HG03457 (cell line): ENCODE measurements at regions not wholly inside any gene's neighbourhood (a gene's known extent, or its start where the extent isn't known, plus 50 kb on each side); places are given as distances from the start of the nearest gene placed in this dataset.

Source experiments
- ATAC-seq: cut with Tn5 transposase; IDR thresholded peaks from one replicate; pipeline ENCODE4 v1.9.1; 2021; ENCODE audit warnings: moderate number of reproducible peaks; ENCODE audit not compliant: unreplicated experiment

DNA sequence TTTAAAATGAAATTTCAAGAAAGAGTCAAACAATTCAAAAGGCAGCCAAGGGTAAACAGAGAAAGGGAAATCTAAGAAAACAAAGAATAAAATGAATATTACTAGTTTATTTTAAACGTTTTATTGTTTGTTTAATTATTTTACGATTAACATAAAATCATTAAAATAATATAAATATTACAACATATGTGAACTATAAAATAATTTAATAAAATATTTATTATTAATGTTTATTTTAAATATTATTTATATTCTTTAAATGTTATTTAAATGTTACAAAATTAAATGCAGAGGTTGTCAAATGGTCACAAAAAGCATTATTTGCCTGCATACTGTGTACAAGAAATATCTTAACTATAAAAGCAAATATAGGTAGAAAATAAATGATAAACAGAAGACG, 786.7 kb upstream of the GHITM start:
- no peak for ATAC-seq

DNA sequence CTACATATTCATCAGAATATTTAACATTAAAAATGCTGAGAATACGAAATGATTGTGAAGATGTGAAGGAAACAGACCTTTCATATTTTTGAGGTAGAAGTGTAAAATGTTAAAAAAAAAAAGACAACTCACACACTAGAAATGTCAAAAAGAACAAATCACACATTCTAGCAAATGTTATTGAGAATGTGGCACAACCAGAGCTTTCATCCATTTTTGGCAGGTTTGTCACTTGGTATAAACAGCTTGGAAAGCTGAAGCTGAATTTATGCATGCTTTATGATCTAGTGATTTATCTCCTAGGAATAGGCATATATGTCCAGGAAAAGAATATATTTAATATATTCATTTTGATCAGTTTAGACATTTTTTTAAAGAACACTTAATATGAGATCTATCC, 784.9 kb upstream of the GHITM start:
- ATAC-seq = no peak

DNA sequence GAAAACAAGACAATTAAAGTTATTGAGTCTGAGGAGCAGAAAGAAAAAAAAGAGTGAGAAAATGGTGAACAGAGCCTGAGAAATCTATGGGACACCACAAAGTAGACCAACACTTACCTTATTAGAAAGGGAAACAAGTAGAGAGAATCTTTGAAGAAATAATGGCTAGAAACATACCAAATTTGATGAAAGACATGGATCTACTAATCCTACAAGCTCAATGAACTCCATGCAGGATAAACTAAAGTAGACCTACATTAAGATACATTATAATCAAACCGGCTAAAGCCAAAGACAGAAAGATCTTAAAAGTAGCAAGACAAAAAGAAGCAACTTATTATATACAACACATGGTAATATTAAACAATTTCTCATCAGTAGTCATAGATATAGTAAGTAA, 782.3 kb upstream of the GHITM start:
- no peak for ATAC-seq

DNA sequence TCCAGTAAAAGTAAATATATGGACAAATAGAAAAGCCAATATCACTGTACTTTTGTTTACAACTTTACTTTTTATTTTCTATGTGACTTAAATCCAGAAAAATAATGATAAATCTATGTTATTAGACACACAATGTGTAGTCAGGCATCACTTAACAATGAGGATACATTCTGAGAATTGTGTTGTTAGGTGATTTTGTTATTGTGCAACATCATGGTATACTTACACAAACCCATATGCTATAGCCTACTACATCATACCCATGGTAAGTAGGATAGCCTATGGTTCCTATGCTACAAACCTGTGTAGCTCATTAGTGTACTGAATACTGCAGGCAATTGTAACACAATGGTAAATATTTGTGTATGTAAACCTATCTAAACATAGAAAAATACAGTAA, 781.7 kb upstream of the GHITM start:
- no peak for ATAC-seq

DNA sequence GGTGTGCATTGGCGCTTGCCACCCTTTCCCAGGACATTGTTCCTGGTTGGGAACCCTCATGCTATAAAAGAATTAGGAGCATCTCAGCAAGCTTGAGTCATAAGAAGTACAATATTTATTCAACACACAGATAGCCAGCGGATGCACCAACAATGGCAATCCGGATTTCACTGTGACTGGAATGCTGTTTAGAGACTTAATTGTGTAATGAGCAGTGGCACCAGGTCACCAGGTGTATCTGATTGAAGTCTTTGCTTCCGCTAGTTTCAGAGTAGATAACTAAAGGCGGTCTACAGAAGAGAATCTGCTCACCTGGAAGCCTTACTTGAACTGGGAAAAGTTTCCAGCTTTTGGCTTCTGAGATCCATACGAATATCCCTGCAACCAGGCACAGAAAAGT, 772.3 kb upstream of the GHITM start:
- no peak for ATAC-seq

DNA sequence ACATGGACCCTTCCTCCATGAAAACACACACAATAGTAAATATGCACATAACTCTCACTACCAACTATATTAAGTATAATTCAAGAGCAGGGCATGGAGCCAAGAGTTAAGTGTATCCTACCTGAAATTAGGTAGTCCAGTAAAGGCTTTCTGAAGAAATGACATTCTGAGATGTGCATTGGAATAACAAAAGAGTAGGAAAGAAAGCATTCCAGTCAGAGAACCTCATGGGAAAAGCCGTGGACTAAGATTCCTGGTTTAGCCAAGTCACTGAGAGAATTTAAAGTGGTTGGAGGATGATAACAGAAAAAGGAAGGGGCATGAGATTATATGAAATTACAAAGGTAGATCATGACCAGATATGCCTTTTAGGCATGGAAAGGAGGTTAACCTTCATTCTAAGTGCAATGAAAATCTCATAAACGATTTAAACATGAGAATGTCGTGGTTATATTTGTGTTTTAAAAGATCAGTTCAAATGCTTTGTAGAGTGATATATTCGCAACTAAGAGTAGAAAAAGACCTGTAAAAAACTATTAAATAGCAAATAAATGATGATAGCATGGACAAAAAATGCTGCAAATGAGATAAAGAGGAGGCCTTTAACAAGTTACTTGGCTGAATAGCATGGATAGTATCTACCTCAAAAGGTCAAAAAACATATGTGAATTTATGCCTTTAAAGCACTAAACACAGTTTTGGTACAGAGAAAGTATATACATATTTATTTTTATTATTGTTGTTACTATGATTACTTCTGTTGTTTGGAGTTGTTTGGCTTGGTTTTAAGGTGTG, 767.4 kb upstream of the GHITM start:
- ATAC-seq = no peak

DNA sequence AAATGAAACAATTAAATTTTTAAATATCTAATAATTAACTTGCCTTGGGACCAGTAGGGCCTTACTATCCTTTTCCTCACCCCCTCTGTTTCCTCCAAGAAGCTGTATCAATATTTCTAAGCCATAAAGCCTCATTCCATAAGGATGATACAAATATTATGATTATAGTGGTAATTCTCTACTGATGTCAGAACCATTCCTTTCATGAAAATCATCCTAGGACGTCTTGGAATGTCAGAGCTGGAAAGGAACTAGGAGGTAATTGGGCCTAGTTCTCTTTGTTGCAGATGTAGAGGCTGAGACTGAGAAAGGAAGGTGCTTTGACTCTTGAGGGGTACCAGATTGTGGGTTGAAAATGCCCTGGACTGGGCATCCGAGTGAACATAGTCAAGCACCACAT, 766.7 kb upstream of the GHITM start:
- ATAC-seq = no peak

DNA sequence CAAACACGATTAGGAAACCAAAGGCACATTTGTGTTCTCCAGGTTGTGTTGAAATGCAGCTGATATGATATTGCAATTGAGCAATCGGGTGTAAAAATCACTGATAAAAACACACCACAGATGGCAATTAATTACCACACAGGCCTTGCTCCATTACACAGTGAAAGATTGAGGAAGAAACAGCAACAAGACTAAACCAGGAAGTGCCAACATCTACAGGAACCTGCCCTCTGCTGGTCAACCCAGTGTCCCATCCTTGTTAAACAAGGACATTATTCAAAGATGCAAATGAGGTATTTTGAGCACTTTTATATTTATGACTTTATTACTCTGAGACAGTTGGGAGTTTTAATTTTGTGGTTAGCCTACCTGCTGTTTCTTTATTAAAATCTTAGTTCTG, 765.6 kb upstream of the GHITM start:
- no peak for ATAC-seq

DNA sequence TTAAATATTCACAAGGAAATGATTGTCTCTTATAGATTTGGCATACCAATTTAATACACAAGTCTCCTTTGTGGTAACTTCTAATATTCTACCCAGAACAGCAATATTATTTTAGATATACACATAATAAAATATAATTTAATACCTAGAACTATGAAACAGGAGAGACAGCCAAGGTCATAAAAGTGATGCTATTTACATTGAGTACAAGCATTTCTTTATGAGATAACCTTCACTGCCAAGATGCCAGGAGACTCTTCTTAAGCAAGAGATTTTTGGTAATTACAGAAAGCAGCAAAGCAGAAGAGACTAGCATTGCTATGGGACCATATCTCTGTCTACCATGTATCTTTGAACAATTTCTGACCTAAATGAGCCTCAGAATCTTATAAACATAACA, 764.6 kb upstream of the GHITM start:
- ATAC-seq = no peak

DNA sequence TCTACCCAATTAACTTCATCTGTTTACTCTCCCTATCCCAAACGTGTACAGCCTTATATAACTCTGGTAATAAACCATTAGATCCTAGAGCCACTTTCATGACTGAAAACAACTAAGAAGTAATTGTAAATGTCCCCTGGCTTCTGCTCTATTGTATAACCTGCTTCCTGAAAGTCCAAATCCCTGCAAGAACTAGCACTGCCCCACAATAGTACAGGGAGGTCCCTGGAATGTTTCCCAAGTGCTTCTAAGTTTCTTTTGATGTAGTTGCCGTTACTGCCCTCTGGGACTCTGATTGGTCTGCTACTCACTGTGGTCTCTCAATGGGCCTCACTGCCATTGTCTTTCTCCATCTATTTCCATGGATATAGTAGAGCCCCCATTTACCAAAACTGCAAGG, 764.0 kb upstream of the GHITM start:
- no peak for ATAC-seq

DNA sequence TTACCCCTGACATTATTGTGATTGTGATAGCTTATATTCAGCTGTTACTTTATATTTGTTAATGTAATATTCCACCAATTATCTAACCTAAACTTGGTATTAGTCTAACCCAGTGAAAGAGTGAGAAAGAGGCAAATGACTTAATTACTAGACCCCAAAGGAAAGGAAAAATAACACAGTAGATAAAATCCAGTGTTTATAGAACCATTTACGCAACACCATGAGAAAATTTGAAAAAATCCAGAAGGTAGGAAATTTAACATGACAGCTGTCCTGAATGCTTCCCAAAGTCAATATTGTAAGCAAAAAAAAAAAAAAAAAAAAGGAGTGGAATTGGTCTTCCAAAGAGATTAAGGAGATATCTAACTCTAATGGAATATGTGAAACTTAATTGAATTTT, 741.5 kb upstream of the GHITM start:
- no peak for ATAC-seq

DNA sequence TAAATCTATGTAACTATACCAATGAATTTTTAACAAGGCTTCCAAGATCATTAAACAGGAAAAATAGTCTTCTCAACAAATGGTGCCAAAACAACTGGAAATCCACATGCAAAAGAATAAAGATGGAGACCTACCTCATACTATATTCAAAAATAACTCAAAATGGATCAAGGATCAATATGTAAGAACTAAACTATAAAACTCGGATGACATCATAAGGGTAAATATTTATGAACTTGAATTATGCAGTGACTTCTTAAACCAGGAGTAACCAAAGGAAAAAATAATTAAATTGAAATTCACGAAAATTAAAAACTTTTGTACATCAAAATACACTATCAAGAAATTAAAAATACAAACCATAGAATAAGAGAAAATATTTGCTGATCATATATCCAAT, 728.7 kb upstream of the GHITM start:
- ATAC-seq = no peak

DNA sequence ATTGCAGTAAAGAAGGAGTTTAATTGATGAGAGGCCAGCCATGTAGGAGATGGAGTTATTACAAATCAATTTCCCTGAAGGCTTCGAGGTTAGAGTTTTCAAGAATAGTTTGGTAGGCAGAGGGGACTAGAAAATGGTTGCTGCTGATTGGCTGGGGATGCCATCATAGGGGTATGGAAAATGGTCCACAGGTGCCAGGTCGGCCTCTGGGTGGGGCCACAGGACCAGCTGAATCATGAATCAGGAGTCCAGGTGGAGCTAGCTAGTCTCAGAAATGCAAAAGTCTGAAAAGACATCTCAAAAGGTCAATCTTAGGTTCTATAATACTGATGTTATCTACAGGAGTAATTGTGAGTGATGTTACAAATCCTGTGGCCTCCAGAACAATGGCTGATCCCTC, 714.0 kb upstream of the GHITM start:
- no peak for ATAC-seq

DNA sequence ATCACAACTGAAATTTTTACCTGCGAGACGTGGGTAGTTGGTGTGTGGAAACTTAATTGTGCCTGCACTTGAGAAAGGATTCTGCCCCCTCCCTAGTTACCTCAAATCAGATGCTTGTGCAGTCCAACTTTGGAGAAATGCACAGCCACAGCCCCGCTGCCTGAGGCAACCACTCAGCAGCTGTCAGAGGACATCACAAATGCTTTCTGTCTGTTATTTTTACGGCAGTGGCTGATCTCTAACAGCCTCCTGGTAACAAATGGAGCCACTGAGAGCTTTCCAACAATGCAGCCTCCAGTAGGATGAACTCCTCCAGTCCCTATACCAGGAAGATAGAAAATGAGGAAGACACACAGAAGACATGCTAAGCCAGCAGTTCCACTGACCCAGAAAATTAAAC, 712.2 kb upstream of the GHITM start:
- ATAC-seq = no peak

DNA sequence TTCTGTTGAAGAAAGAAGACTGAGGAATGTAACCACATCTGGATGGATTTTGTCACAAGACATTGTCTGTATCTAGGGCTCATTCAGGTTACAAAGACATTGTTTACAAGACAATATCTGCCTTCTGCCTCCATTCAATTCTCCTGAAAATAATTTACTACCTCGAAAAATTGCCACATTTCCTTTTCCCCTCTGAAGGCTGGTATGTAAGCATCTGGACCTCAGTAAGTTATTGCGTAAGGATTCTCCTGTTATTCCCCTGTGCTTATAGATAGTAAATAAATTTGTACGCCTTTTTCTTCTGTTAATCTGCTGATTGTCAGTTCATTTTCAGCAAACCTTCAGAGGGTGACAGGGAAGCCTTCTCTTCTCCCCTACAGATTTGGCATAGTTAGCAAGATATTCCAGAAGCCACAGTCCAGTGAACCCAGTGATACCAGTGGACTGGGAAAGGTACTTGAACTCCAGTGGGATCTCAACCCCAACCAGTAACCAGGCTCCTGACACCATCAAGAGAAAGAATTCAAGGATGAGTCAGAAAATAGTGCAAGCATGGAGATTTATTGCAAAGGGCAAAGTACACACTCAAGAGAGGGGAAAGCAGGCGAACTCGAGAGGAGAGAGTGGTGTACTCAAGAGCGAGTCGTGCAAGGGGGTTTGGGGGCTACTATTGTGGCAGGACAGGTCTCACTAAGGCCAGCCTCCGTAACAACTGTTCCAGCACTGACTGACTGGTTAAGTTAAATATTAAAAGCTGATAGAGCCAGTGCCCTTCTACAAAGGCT, 706.9 kb upstream of the GHITM start:
- ATAC-seq = no peak

DNA sequence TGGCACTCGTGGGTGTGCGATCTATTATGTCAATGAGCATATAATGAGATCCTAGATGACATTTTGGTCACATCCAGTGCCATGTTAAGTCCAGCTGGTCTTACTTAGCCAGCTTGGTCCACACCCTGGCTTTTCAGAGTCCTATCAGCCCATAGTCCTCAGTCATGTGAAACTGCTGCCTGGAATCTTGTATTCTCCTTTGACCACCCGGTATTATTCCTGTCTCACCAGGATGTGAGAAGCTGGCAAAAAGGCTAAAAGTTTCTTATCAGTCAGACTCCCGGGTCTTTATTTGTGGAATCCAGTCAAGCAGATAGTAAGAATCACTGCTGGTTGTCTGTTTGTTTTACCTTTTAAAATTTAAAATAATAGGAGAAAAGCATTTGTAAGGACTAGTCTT, 705.6 kb upstream of the GHITM start:
- ATAC-seq = no peak

DNA sequence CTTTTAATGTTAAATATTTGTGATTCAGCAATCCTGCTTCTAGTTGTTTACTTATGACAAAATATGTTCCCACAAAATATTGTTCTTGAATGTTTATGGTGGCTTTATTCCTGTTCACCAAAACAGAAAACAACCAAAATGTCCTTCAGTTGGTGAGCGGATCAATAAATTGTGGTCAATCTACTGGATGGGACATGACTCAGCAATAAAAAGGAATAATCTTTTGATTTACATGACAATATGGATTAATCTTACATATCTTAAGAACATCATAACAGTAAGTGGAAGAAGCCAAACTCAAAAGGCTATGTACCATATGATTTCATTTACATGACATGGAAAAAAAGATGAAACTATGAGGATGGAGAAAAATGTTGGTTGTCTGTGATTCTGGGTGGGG, 691.3 kb upstream of the GHITM start:
- ATAC-seq = no peak

DNA sequence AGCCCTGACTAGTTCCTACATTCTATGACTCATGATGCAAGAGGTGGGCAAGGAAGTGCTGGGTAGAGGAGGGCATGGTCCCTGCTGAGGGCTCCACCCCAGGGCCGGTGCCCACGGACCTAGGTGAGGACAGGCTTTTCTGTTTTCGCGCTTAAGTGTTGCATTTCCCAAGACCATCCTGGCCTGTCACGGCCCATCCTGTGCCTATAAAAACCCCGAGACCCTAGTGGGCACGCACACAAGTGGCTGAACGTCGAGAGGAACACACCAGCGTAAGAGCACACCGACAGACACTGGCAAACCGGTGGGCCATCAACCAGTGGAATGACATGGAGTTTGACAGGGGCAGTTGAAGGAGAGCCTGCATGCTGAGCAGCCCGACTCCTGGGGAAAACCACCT, 680.7 kb upstream of the GHITM start:
- no peak for ATAC-seq

DNA sequence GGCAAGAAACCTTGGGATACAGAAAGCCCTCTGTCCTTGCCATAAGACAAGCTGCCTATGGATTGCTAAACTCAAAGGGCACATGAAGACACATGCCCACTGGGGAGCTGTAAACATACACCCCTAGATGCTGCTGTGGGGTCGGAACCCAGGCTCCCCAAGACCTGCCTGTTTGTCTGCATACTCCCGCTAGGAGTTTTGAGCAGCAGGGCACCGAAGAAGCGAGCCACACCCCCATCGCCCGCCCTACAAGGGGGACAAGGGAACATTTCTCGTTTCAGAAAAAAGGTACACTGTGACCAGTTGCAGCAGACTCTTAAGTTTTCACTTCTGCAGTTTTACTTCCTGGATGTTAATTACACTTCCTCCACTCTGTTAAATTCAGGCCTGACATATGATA, 680.2 kb upstream of the GHITM start:
- no peak for ATAC-seq

DNA sequence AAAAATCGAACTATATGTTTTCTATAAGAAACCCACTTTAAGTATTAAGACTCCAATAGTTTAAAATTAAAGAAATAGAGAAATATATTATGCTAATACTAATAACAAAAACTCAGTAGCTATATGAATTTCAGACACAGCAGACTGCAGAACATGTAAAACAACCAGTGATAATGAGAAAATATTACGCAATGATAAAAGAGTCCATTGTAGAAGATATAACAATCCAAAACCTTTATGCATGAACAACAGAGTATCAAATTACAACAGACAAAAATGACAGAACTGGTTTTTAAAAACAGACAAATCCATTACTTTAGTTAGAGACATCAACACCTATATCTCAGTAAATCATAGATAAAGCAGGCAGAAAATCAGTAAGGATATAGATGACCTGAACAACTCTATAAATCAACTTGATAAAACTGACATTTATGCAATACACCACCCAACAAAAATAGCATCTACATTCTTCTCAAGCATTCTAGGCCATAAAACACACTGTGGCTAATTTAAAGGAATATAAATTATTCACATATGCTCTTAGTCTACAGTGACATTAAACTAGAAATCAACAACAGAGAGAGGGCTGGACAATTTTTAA, 669.5 kb upstream of the GHITM start:
- ATAC-seq = no peak

DNA sequence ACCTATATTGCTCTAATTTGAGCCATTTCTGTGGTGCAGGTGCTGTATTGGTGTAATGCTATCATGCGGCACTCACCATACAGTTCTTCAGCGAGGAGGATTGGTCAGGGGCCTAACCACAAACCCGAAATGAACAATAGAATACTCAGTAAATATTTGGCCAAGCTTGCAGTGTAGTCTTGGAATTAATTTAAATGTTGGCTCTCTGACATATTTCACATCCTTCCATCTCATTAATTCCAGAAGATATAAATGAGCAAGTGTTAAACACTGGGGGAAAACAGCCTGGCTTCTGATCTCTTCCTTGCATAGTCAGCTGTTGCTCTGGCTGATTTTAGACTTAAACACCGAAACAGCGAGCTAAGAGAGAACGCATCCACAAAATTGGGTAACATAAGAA, 663.1 kb upstream of the GHITM start:
- ATAC-seq = no peak

DNA sequence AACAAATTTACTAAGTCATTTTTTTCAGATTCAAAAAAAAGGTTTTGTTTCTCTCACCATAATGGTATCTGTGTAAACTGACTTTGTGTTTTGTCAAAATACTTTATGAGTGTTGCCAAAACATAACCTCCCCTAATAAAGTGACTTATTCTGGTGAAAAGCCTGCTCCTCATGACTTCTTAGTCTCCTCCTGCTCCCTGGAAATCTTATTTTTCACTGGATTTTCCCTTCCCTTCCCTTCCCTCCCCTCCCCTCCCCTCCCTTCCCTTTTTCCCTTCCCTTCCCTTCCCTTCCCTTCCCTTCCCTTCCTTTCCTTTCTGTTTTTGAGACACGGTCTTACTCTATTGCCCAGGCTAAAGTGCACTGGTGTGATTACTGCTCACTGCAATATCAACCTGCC, 650.1 kb upstream of the GHITM start:
- no peak for ATAC-seq
